Endothelial cell of umbilical vein (primary cell): ENCODE measurements at regions not wholly inside any gene's neighbourhood (a gene's known extent, or its start where the extent isn't known, plus 50 kb on each side); places are given as distances from the start of the nearest gene placed in this dataset.
"Not testable (repeated sequence)": the region's sequence is repeated elsewhere in the genome, so short reads cannot be mapped to it uniquely, and the experiment has no call there.

Source experiments
- BruUV-seq: library from RNA; stranded (reverse); fragments of 400-500 nt; replicated peaks from 2 replicates; lab custom pipeline; 2021; lab: Mats Ljungman, UMichigan
- CTCF ChIA-PET: fragments of 300-600, 350-600 bp; sonication (Branson Sonifier 250); formaldehyde crosslinking; loops from one replicate; lab custom pipeline; 2021; ENCODE audit warnings: antibody characterized with exemption, inconsistent platforms; lab: Charles Lee
- POLR2A ChIA-PET: fragments of 300-600, 350-600 bp; sonication (Branson Sonifier 250); formaldehyde crosslinking; loops from one replicate; lab custom pipeline; 2021; ENCODE audit warnings: antibody characterized with exemption, inconsistent platforms; lab: Charles Lee
- DNase-seq: peaks from one replicate; pipeline ENCODE4 v3.0.0-alpha.2; 2011; ENCODE audit warnings: low read depth, low spot score
- FAIRE-seq: peaks from 2 replicates; lab custom pipeline; 2011; peaks lifted over from hg19 to GRCh38; lab: Jason Lieb, UNC
- H2AFZ ChIP-seq: 2 replicates; pipeline ENCODE4 v1.6.0; 2012; ENCODE audit warnings: low read depth, low read length, control low read depth, inconsistent platforms
- H3K27ac ChIP-seq: 2 replicates; pipeline ENCODE4 v1.5.1; 2011; ENCODE audit warnings: low read depth, mild to moderate bottlenecking, control low read depth, low read length, moderate library complexity; ENCODE audit not compliant: insufficient read depth
- H3K27me3 ChIP-seq, 2 experiments: 2 replicates each; pipeline versions ENCODE4 v1.6.0 to v1.6.1; 2011; ENCODE audit warnings: low read length in 2 of 2, mixed read lengths in 1 of 2; ENCODE audit not compliant: control insufficient read depth in 2 of 2, insufficient read depth in 2 of 2
- H3K36me3 ChIP-seq, 2 experiments: 2 replicates in 1 of 2; 3 replicates in 1 of 2; pipeline ENCODE4 v1.5.1; 2011; ENCODE audit warnings: low read length in 2 of 2, mild to moderate bottlenecking in 1 of 2, moderate library complexity in 1 of 2; ENCODE audit not compliant: control insufficient read depth in 2 of 2, insufficient read depth in 2 of 2; ENCODE audit errors: extremely low read depth in 1 of 2
- H3K4me1 ChIP-seq: 3 replicates; pipeline ENCODE4 v1.5.1; 2011; ENCODE audit warnings: mild to moderate bottlenecking, low read length; ENCODE audit not compliant: control insufficient read depth, insufficient read depth; ENCODE audit errors: extremely low read depth
- H3K4me2 ChIP-seq: 2 replicates; pipeline ENCODE4 v1.6.1; 2011; ENCODE audit warnings: low read length, control low read depth, mixed read lengths; ENCODE audit not compliant: insufficient read depth
- H3K4me3 ChIP-seq, 3 experiments: fragments of 200-600 bp in 1 of 3; sonication (generic), shearing (Covaris generic) in 1 of 3; replicated peaks in 1 of 3; 2 replicates each; pipeline ENCODE4 v1.5.1; 2011 to 2016; ENCODE audit warnings: control low read depth in 3 of 3, low read length in 3 of 3, mild to moderate bottlenecking in 2 of 3, inconsistent platforms in 1 of 3, low read depth in 1 of 3, moderate library complexity in 1 of 3; ENCODE audit not compliant: insufficient read depth in 1 of 3
- H3K79me2 ChIP-seq: 2 replicates; pipeline ENCODE4 v1.6.0; 2012; ENCODE audit warnings: low read length, inconsistent platforms; ENCODE audit not compliant: control insufficient read depth, insufficient read depth
- H3K9ac ChIP-seq: replicated peaks from 2 replicates; pipeline ENCODE3; 2011; ENCODE audit warnings: low read length, control low read depth; ENCODE audit not compliant: insufficient read depth; ENCODE audit errors: extremely low read depth
- H3K9me1 ChIP-seq: replicated peaks from 3 replicates; pipeline ENCODE4 v1.6.0; 2011; ENCODE audit warnings: mild to moderate bottlenecking, low read length; ENCODE audit not compliant: control insufficient read depth, insufficient read depth; ENCODE audit errors: extremely low read depth
- H3K9me3 ChIP-seq: replicated peaks from 2 replicates; pipeline ENCODE4 v1.5.1; 2012; ENCODE audit warnings: low read length, inconsistent platforms; ENCODE audit not compliant: control insufficient read depth, insufficient read depth
- H4K20me1 ChIP-seq: replicated peaks from 2 replicates; pipeline ENCODE3; 2011; ENCODE audit warnings: mild to moderate bottlenecking, low read length; ENCODE audit not compliant: control insufficient read depth, insufficient read depth; ENCODE audit errors: extremely low read depth
- CTCF ChIP-seq, 2 donors: IDR thresholded peaks; 1 replicate in 1 of 2; 2 replicates in 1 of 2; pipeline ENCODE4 v1.5.1; 2011; ENCODE audit warnings: low read length in 2 of 2, mild to moderate bottlenecking in 2 of 2, moderate library complexity in 2 of 2, control low read depth in 1 of 2, inconsistent platforms in 1 of 2, low read depth in 1 of 2; ENCODE audit not compliant: insufficient read depth in 1 of 2; ENCODE audit errors: extremely low read depth in 1 of 2
- EZH2 ChIP-seq: IDR thresholded peaks from 2 replicates; pipeline ENCODE4 v1.6.1; 2012; ENCODE audit warnings: borderline replicate concordance, low read depth, mild to moderate bottlenecking, moderate library complexity, low read length, inconsistent platforms; ENCODE audit not compliant: severe bottlenecking
- FOS ChIP-seq: IDR thresholded peaks from 2 replicates; pipeline ENCODE4 v1.6.1; 2011; ENCODE audit warnings: mild to moderate bottlenecking, low read length, moderate library complexity, borderline replicate concordance; ENCODE audit not compliant: insufficient read depth
- GATA2 ChIP-seq: IDR thresholded peaks from 2 replicates; pipeline ENCODE4 v1.7.0; 2011; ENCODE audit warnings: low read depth, mild to moderate bottlenecking, moderate library complexity, mixed read lengths, low read length; ENCODE audit not compliant: insufficient read length, insufficient read depth
- JUN ChIP-seq: IDR thresholded peaks from 2 replicates; pipeline ENCODE4 v1.6.1; 2011; ENCODE audit warnings: borderline replicate concordance, low read depth; ENCODE audit not compliant: insufficient read length, insufficient read depth
- MAX ChIP-seq: IDR thresholded peaks from 2 replicates; pipeline ENCODE4 v1.6.1; 2011; ENCODE audit not compliant: insufficient read depth, insufficient read length
- MYC ChIP-seq: IDR thresholded peaks from one replicate; pipeline ENCODE4 v1.6.1; 2011; ENCODE audit warnings: mild to moderate bottlenecking, low read depth, low read length
- POLR2A ChIP-seq: IDR thresholded peaks from 2 replicates; pipeline ENCODE4 v1.6.1; 2012; ENCODE audit warnings: low read depth, mild to moderate bottlenecking, control low read depth, low read length
- POLR2AphosphoS5 ChIP-seq: IDR thresholded peaks from 2 replicates; pipeline ENCODE4 v1.6.1; 2012; ENCODE audit warnings: low read depth, mild to moderate bottlenecking, control low read depth, low read length, moderate library complexity; ENCODE audit not compliant: insufficient read depth
- dilution Hi-C: fragments of 300-500 bp; cut with MboI; formaldehyde crosslinking; loops from one replicate; pipeline ENCODE4 v1.15.0; 2019; ENCODE audit warnings: low sequenced_read_pairs; ENCODE audit not compliant: extremely low pct_ligation_motif_present
- intact Hi-C: fragments of 100-400 bp; cut with micrococcal nuclease; formaldehyde crosslinking; loops from one replicate; pipeline ENCODE4 v1.10.0; 2022

GRCh38 chr19:22523940-22524339, 101.8 kb upstream of the ZNF98 start:
- dilution Hi-C loops: no loop called here
- Histone ChIP-seq H3K79me2 (no peaks in the 10 kb centered on the region), H3K4me3 (no peak overlapping the region), H3K4me1 (no peaks in the 10 kb centered on the region), H3K36me3 (no peaks in the 10 kb centered on the region), H3K27ac (no peak overlapping the region), H3K9me1 (no peaks in the 10 kb centered on the region), H3K27me3 (no peaks in the 10 kb centered on the region), H3K9ac (no peak overlapping the region), H2AFZ (no peak overlapping the region), H3K4me2 (no peak overlapping the region), H3K9me3 (peaks cover under 1% of the 10 kb centered on the region), H4K20me1 (no peaks in the 10 kb centered on the region)
- ChIA-PET POLR2A (no interaction called here), CTCF (no interaction called here)
- FAIRE-seq: no peak
- BruUV-seq: no TSS peak
- intact Hi-C loops: no loop called here
- no peak for DNase-seq
- TF ChIP-seq JUN (no peak), POLR2AphosphoS5 (no peak), EZH2 (no peak), GATA2 (no peak), CTCF (IDR thresholded peaks at IDR 0.05; ENCODE audit: extremely low read depth in 1 of 2, insufficient read depth in 1 of 2, low read depth in 1 of 2, low read length in 2 of 2) (no peak), FOS (no peak), POLR2A (no peak), MAX (no peak), MYC (no peak)

GRCh38 chr19:22519562-22519961, 97.4 kb upstream of the ZNF98 start:
- BruUV-seq, H3K4me1 ChIP-seq, DNase-seq, H3K79me2 ChIP-seq, POLR2A ChIA-PET, dilution Hi-C loops, H3K4me2 ChIP-seq, FAIRE-seq, H3K9ac ChIP-seq, H3K4me3 ChIP-seq, H4K20me1 ChIP-seq, H3K9me1 ChIP-seq, H3K36me3 ChIP-seq, H3K27me3 ChIP-seq, H3K9me3 ChIP-seq, intact Hi-C loops, H2AFZ ChIP-seq, CTCF ChIA-PET, H3K27ac ChIP-seq: not testable (repeated sequence)
